AG04450 (cell line): ENCODE measurements at regions not wholly inside any gene's neighbourhood (a gene's known extent, or its start where the extent isn't known, plus 50 kb on each side); places are given as distances from the start of the nearest gene placed in this dataset.

Experiments
- CTCF ChIA-PET: fragments of 300-600, 350-600 bp; formaldehyde crosslinking; extraction: SDS; loops from one replicate; lab custom pipeline; 2022; ENCODE audit warnings: antibody characterized with exemption, inconsistent platforms; lab: Charles Lee
- POLR2A ChIA-PET: fragments of 350-600 bp; formaldehyde crosslinking; extraction: SDS; loops from one replicate; lab custom pipeline; 2021; ENCODE audit warnings: antibody characterized with exemption, inconsistent platforms; lab: Yijun Ruan, JAX
- DNase-seq: peaks from one replicate; pipeline ENCODE4 v3.0.0-alpha.2; 2011; ENCODE audit warnings: low read depth, low spot score
- H3K27ac ChIP-seq: one replicate; pipeline ENCODE4 v1.5.1; 2012; ENCODE audit warnings: low read depth, low read length, control low read depth
- H3K27me3 ChIP-seq: one replicate; pipeline ENCODE4 v1.6.0; 2012; ENCODE audit warnings: low read length; ENCODE audit not compliant: control insufficient read depth, insufficient read depth
- H3K4me3 ChIP-seq: 2 replicates; pipeline ENCODE4 v1.5.1; 2011; ENCODE audit warnings: mild to moderate bottlenecking, low read depth, low read length, control low read depth
- H3K9me3 ChIP-seq: 2 replicates; pipeline ENCODE4 v1.5.1; 2012; ENCODE audit warnings: low read length; ENCODE audit not compliant: control insufficient read depth, insufficient read depth
- CTCF ChIP-seq: IDR thresholded peaks from 2 replicates; pipeline ENCODE4 v1.5.1; 2011; ENCODE audit warnings: low read depth, low read length, control low read depth, inconsistent platforms

DNA sequence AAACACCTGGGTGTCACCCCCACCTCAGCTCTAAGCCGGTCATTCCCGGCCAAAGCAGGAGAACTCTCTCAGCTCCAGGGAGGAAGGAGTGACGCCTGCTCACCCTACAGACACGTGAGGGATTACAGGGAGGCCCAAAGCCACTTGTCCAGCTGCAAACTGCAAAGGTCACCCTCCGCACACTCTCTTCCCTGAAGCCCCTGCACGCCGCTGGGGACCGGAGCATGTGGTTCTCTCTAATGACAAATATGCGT is 108.0 kb upstream of the ID2 start:
- TF ChIP-seq CTCF = no peak
- no peak for DNase-seq
- Histone ChIP-seq H3K27ac (no peak overlapping the region), H3K9me3 (no peaks in the 10 kb centered on the region; the same call in 1 of the 2 replicates), H3K4me3 (no peak overlapping the region), H3K27me3 (no peaks in the 10 kb centered on the region)
- ChIA-PET CTCF (interaction anchor here (1.6 kb wide), 1 partner anchor 1147 kb away, joined by 3 read pairs; no protein-coding TSS in a partner anchor), POLR2A (interaction anchor here (2.4 kb wide), 1 partner anchor 108 kb away, joined by 10 read pairs; the partner anchor contains the start of gene ID2)

DNA sequence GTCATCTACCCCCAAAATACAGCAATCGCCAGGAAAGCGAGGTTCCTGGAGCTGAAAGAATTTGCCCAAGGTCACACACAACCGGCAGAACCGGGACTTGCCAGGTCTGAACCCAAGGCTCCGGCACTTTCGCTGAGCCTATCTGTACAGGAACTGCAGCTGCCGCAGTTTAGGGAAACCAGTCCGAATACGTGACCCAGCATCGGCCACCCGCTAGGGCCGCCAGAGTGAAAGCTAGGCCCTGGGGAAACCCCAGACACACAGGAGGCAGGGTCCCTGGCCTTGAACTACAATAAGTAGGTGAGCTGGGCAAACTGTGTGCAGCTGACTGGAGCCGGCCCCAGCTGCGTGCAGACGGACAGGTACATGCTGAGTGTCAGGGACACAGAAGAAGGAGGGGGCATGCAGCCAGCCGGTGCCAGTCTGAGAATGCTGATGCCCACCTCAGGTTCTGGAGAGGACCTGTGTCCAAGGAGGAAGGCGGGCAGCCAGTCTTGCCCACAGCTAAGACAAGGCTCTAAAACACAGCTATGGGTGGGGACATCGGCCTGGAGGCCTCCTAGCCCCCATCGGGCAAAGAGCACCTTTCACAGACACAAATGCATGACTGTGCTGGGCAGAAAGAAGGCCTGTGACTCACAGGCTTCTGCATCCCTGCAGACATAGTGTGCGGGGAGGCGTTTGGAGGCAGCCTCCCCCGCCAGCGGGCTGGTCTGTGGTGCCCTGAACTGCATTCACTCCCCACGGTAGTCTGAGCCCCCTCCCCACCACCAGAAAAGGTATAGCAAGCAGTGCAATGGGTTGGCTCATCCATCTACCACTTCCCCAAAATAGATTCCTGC is 107.4 kb upstream of the ID2 start:
- Histone ChIP-seq H3K27me3 (no peaks in the 10 kb centered on the region), H3K4me3 (no peak overlapping the region), H3K27ac (no peak overlapping the region), H3K9me3 (no peaks in the 10 kb centered on the region; the same call in 1 of the 2 replicates)
- DNase-seq = no peak
- no peak for TF ChIP-seq CTCF
- ChIA-PET POLR2A (interaction anchor here (1.0 to 2.4 kb wide), 2 partner anchors 105 to 108 kb away, joined by 3 to 10 read pairs; partner anchors contain the start of gene ID2), CTCF (interaction anchor here (1.6 kb wide), 1 partner anchor 1148 kb away, joined by 3 read pairs; no protein-coding TSS in a partner anchor)

DNA sequence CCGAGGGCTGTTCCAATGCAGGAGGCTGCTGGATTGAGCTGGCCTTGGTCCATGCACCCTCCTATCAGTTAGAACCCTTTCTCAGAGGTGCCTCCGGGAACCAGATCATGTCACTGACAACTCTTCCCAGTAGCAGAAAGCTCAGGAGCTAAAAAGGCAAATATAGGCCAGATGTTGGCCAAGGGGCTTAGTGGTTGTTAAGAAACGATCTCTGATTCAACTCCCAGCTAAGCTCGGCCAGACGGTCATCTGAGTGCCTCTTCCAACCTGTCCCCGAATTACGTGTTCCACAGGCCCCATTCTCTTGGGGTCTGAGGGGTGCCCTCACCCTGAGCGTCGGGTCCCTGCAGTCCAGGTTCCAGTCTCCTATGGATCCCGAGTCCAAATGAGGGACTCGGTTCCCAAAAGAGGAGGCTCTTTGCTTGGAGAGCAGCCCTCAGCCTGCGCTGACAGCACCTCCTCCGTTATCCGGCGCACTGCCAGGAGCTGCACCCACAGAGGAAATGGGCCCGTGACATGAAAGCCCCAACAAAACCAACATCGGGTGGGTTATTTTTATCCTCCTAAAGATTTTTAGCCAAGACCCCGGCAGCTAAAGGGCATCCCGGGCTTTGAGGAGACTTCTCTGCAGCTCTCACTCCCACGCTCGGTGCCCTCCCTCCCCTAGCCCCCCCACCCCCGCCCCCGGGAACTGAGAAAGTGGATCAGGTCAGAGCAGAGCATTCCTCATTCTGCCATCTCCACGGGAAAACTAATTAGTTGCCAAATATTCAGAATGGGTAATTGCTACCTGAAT is 106.6 kb upstream of the ID2 start:
- TF ChIP-seq CTCF = no peak
- Histone ChIP-seq H3K9me3 (no peaks in the 10 kb centered on the region; the same call in 1 of the 2 replicates), H3K27me3 (no peaks in the 10 kb centered on the region), H3K27ac (peak overlapping the region; percentile 21), H3K4me3 (no peak overlapping the region)
- no peak for DNase-seq
- CTCF ChIA-PET = interaction anchor here (1.6 kb wide), 1 partner anchor 1148 kb away, joined by 3 read pairs; no protein-coding TSS in a partner anchor
- POLR2A ChIA-PET = interaction anchor here (1.0 to 2.4 kb wide), 2 partner anchors 104 to 107 kb away, joined by 3 to 10 read pairs; partner anchors contain the start of gene ID2

DNA sequence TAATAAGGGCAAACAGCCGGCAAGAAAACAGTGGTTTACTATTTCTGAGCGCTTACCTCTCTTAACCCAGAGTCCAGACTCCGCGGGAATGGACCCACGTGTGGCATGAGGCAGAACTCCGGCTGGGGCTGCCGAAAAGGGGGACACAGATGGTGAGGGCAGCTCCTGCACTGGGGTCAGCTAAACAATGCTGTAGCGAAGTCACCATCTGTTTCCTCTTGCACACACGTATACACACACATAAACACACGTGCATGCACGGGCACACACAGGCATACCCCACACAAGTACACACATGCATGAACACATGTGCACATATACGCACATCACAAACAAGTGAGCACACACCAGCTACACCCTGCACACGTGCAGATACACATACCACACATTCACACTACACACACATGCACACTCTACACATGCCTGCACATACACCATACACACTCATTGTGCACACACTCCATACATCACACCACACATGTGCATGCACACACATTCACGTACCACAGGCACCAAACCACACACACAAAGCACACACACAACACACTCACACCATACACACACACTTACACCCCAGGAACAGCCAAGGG is 105.9 kb upstream of the ID2 start:
- DNase-seq = no peak
- Histone ChIP-seq H3K27me3 (no peaks in the 10 kb centered on the region), H3K4me3 (no peak overlapping the region), H3K27ac (no peak overlapping the region), H3K9me3 (no peaks in the 10 kb centered on the region; the same call in 1 of the 2 replicates)
- TF ChIP-seq CTCF = no peak
- ChIA-PET POLR2A (interaction anchor here (2.4 kb wide), 1 partner anchor 106 kb away, joined by 10 read pairs; the partner anchor contains the start of gene ID2), CTCF (no interaction called here)
